ENCODE measurements at regions not wholly inside any gene's neighbourhood (a gene's known extent, or its start where the extent isn't known, plus 50 kb on each side); places are given as distances from the start of the nearest gene placed in this dataset.

- DNase-seq (ENCODE audit: low spot score), result no peak
These were observed 177.4 kb upstream of the XYLT1 start for GRCh38 chr16:17647879-17648872.

GRCh38 chr16:17643935-17644334, 173.2 kb upstream of the XYLT1 start:
- no peak for DNase-seq (ENCODE audit: low spot score)

- DNase-seq (ENCODE audit: low spot score), result no peak
These were observed 171.2 kb upstream of the XYLT1 start for GRCh38 chr16:17641990-17642389.

- DNase-seq (ENCODE audit: low spot score), result no peak
These were observed 167.4 kb upstream of the XYLT1 start for GRCh38 chr16:17638134-17638533.

GRCh38 chr16:17635183-17635582, 164.4 kb upstream of the XYLT1 start:
- no peak for DNase-seq (ENCODE audit: low spot score)

- DNase-seq (ENCODE audit: low spot score), result no peak
These were observed 162.6 kb upstream of the XYLT1 start for GRCh38 chr16:17633181-17633951.

- DNase-seq (ENCODE audit: low spot score), result no peak
These were observed 161.9 kb upstream of the XYLT1 start for GRCh38 chr16:17632667-17633066.

GRCh38 chr16:17629936-17630335, 159.2 kb upstream of the XYLT1 start:
- DNase-seq (ENCODE audit: low spot score), result no peak

GRCh38 chr16:17628983-17629382, 158.2 kb upstream of the XYLT1 start:
- no peak for DNase-seq (ENCODE audit: low spot score)

- DNase-seq (ENCODE audit: low spot score), result no peak
These were observed 151.6 kb upstream of the XYLT1 start for GRCh38 chr16:17622366-17622765.

- DNase-seq (ENCODE audit: low spot score), result no peak
These were observed 148.5 kb upstream of the XYLT1 start for GRCh38 chr16:17619261-17619660.

GRCh38 chr16:17617021-17617552, 146.3 kb upstream of the XYLT1 start:
- DNase-seq (ENCODE audit: low spot score), result no peak

- DNase-seq (ENCODE audit: low spot score), result no peak
These were observed 141.6 kb upstream of the XYLT1 start for GRCh38 chr16:17612336-17612735.

- no peak for DNase-seq (ENCODE audit: low spot score)
These were observed 136.8 kb upstream of the XYLT1 start for GRCh38 chr16:17607609-17608008.

GRCh38 chr16:17607075-17607509, 136.3 kb upstream of the XYLT1 start:
- DNase-seq (ENCODE audit: low spot score), result no peak

- no peak for DNase-seq (ENCODE audit: low spot score)
These were observed 135.7 kb upstream of the XYLT1 start for GRCh38 chr16:17606460-17606859.

- no peak for DNase-seq (ENCODE audit: low spot score)
These were observed 135.0 kb upstream of the XYLT1 start for GRCh38 chr16:17605784-17606183.

GRCh38 chr16:17603626-17604025, 132.9 kb upstream of the XYLT1 start:
- DNase-seq (ENCODE audit: low spot score), result no peak

GRCh38 chr16:17602678-17603077, 131.9 kb upstream of the XYLT1 start:
- DNase-seq (ENCODE audit: low spot score), result no peak

GRCh38 chr16:17598968-17599367, 128.2 kb upstream of the XYLT1 start:
- no peak for DNase-seq (ENCODE audit: low spot score)

GRCh38 chr16:17591655-17592405, 121.1 kb upstream of the XYLT1 start:
- DNase-seq (ENCODE audit: low spot score), result no peak
